ENCODE measurements at regions not wholly inside any gene's neighbourhood (a gene's known extent, or its start where the extent isn't known, plus 50 kb on each side); places are given as distances from the start of the nearest gene placed in this dataset.

DNA sequence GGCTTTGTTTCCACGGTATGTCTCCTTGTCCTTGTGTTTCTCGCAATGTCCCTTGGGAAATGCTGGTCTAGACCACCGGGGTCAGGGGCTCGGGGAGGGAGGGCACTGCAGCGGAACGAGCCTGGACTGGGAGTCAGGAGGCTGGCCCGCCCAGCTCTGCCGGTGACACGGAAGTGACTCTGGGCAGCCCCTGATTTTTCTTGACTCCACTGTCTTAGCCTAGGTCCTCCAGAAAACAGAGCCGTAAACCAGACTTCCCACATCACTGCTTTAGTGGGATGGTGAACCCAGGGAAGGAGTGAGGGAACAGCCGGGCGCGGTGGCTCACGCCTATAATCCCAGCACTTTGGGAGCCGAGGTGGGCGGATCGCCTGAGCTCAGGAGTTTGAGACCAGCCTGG, 144.2 kb downstream of the ASB1 start:
- no peak overlapping the region for H3K4me3 ChIP-seq (ENCODE audit: severe bottlenecking)
- DNase-seq (ENCODE audit: low spot score) (peak; percentile 26), ATAC-seq (ENCODE audit: low read depth) (no peak)
- H3K9me3 ChIP-seq (ENCODE audit: severe bottlenecking), result no peaks in the 10 kb centered on the region
- no peaks in the 10 kb centered on the region for H3K4me1 ChIP-seq (ENCODE audit: insufficient read depth, poor library complexity, severe bottlenecking)
- H3K27ac ChIP-seq (ENCODE audit: poor library complexity, severe bottlenecking), result no peak overlapping the region
- no peaks in the 10 kb centered on the region for H3K27me3 ChIP-seq (ENCODE audit: insufficient read depth, poor library complexity, severe bottlenecking)
- no peaks in the 10 kb centered on the region for H3K36me3 ChIP-seq (ENCODE audit: low read depth)
- TF ChIP-seq, protein P1, sequence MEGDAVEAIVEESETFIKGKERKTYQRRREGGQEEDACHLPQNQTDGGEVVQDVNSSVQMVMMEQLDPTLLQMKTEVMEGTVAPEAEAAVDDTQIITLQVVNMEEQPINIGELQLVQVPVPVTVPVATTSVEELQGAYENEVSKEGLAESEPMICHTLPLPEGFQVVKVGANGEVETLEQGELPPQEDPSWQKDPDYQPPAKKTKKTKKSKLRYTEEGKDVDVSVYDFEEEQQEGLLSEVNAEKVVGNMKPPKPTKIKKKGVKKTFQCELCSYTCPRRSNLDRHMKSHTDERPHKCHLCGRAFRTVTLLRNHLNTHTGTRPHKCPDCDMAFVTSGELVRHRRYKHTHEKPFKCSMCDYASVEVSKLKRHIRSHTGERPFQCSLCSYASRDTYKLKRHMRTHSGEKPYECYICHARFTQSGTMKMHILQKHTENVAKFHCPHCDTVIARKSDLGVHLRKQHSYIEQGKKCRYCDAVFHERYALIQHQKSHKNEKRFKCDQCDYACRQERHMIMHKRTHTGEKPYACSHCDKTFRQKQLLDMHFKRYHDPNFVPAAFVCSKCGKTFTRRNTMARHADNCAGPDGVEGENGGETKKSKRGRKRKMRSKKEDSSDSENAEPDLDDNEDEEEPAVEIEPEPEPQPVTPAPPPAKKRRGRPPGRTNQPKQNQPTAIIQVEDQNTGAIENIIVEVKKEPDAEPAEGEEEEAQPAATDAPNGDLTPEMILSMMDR (IDR thresholded peaks at IDR 0.05; ENCODE audit: poor library complexity, severe bottlenecking), result no peak

DNA sequence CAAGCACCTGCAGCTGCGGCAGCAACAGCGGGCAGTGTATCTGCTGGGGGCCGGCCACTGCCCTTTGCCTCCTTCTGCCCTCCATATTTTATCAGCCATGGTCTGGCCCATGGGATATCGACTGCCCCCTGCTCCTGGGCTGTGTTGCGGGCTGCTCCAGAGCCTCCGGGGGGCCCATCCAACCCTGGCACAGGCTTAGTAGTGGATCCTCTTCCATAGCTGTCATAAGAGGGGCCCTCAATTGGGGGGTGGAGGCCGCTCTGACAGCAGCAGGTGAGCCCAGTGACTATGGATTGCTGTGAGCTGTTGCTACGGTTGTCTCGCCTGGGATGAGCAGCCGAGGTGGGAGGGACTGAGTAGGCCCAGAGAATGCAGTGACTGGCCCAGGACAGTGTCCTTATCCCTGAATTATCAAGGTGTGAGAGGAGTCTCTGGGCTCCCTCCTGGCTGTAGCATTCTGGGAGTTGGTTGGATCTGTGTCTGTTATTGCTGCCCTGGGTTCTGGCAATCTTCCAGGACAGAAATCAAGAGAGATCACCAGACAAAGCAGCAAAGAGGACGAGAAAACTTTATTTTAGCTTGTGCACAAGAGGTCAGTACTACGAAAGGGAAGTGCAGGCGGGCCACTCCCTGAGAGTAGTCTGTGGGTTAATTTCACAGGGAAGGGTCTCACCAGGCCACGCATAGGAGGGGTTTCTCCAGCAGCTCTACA, 145.1 kb downstream of the ASB1 start:
- H3K27me3 ChIP-seq (ENCODE audit: insufficient read depth, poor library complexity, severe bottlenecking), result no peaks in the 10 kb centered on the region
- H3K9me3 ChIP-seq (ENCODE audit: severe bottlenecking), result no peaks in the 10 kb centered on the region
- peak; percentile 20 for DNase-seq (ENCODE audit: low spot score)
- no peak overlapping the region for H3K4me3 ChIP-seq (ENCODE audit: severe bottlenecking)
- H3K27ac ChIP-seq (ENCODE audit: poor library complexity, severe bottlenecking), result no peak overlapping the region
- TF ChIP-seq, protein P1 (IDR thresholded peaks at IDR 0.05; ENCODE audit: poor library complexity, severe bottlenecking), result no peak
- no peaks in the 10 kb centered on the region for H3K4me1 ChIP-seq (ENCODE audit: insufficient read depth, poor library complexity, severe bottlenecking)
- H3K36me3 ChIP-seq (ENCODE audit: low read depth), result no peaks in the 10 kb centered on the region
- no peak for ATAC-seq (ENCODE audit: low read depth)

DNA sequence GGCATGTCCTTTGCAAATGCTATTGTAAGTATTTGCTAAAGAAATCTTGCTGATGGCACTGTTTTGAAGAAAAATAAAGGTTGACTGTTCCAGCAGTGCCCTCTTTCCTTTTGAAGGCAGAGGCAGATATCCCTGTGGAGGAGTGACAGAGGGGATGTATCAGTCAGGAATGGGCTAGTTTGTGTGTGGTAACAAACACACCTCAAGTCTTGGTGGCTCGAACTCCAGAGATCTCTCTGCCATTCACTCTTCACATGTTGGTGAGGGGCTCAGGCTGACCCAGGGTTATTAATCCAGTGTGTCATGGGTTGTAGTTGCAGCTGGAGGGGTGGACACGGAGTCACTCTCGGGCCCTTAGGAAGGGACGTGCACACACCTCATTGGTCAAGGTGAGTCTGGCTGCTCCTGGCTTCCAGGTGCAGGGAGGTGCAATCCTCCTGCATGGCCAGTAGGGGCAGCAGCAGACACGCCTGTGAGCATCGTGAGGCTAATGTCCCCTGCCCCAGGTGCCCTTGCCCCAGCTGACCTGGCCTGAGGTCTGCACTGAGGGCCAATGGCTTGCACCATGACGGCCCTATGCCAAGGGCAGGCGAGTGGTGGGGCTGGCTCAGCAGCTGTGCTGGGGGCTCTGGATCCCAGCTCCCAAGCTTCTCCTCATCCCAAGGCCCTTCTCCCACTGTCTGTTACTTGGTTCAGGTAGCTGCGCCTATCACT, 146.5 kb downstream of the ASB1 start:
- Histone ChIP-seq H3K36me3 (ENCODE audit: low read depth) (no peaks in the 10 kb centered on the region), H3K27ac (ENCODE audit: poor library complexity, severe bottlenecking) (no peak overlapping the region), H3K27me3 (ENCODE audit: insufficient read depth, poor library complexity, severe bottlenecking) (no peaks in the 10 kb centered on the region), H3K9me3 (ENCODE audit: severe bottlenecking) (no peaks in the 10 kb centered on the region), H3K4me1 (ENCODE audit: insufficient read depth, poor library complexity, severe bottlenecking) (no peaks in the 10 kb centered on the region), H3K4me3 (ENCODE audit: severe bottlenecking) (no peak overlapping the region)
- peak; percentile 38 for DNase-seq (ENCODE audit: low spot score)
- TF ChIP-seq, protein P1 (IDR thresholded peaks at IDR 0.05; ENCODE audit: poor library complexity, severe bottlenecking), result peak; percentile 38
- ATAC-seq (ENCODE audit: low read depth), result no peak

DNA sequence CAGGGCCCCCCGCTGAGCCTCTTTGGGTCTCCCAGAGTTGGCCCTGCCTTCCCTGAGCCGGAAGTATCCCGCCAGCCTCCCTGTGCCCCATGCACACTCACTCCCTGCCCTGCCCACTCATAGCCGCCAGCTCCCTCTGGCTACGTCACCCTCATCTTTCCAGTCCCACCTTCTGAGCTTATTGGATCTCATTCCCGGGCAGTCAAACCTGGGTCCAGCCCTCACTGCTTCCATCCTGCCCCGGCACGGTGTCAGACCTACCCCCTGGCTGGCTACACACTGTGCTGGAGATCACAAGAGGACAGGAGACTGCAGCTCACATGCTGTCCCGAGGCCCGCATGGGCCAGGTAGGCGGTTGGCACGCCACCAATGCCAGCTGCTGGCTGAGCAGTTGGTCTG, 147.2 kb downstream of the ASB1 start:
- no peaks in the 10 kb centered on the region for H3K36me3 ChIP-seq (ENCODE audit: low read depth)
- ATAC-seq (ENCODE audit: low read depth), result no peak
- H3K27me3 ChIP-seq (ENCODE audit: insufficient read depth, poor library complexity, severe bottlenecking), result no peaks in the 10 kb centered on the region
- no peaks in the 10 kb centered on the region for H3K4me1 ChIP-seq (ENCODE audit: insufficient read depth, poor library complexity, severe bottlenecking)
- peak; percentile 34 for DNase-seq (ENCODE audit: low spot score)
- H3K27ac ChIP-seq (ENCODE audit: poor library complexity, severe bottlenecking), result no peak overlapping the region
- no peaks in the 10 kb centered on the region for H3K9me3 ChIP-seq (ENCODE audit: severe bottlenecking)
- TF ChIP-seq, protein P1 (IDR thresholded peaks at IDR 0.05; ENCODE audit: poor library complexity, severe bottlenecking), result no peak
- no peak overlapping the region for H3K4me3 ChIP-seq (ENCODE audit: severe bottlenecking)

Data from RWPE2 (cell line).